Kasumi-1 (cell line): ENCODE measurements at regions not wholly inside any gene's neighbourhood (a gene's known extent, or its start where the extent isn't known, plus 50 kb on each side); places are given as distances from the start of the nearest gene placed in this dataset.
A peak's percentile ranks its signal among the peaks of the same experiment; 100 is the strongest.

Experiments used
- DNase-seq, 2 experiments: peaks; one replicate each; lab custom pipeline; 2025; lab: John Stamatoyannopoulos, UW

- no peak for DNase-seq
Observed at GRCh38 chr4:108272561-108272960, 103.8 kb upstream of the LEF1 start.

GRCh38 chr4:108272046-108272445 lies 103.3 kb upstream of the LEF1 start:
- DNase-seq, result no peak

- DNase-seq, result no peak
Observed at GRCh38 chr4:108270466-108271450, 102.0 kb upstream of the LEF1 start.

GRCh38 chr4:108264693-108265092 lies 96.0 kb upstream of the LEF1 start:
- DNase-seq, result no peak

GRCh38 chr4:108263057-108263456 lies 94.3 kb upstream of the LEF1 start:
- no peak for DNase-seq

GRCh38 chr4:108261026-108261425 lies 92.3 kb upstream of the LEF1 start:
- DNase-seq, result no peak

- no peak for DNase-seq
Observed at GRCh38 chr4:108256538-108256937, 87.8 kb upstream of the LEF1 start.

- no peak for DNase-seq
Observed at GRCh38 chr4:108255203-108255747, 86.5 kb upstream of the LEF1 start.

- DNase-seq, result no peak
Observed at GRCh38 chr4:108249397-108249796, 80.7 kb upstream of the LEF1 start.

- DNase-seq, result no peak
Observed at GRCh38 chr4:108247387-108248049, 78.8 kb upstream of the LEF1 start.

GRCh38 chr4:108244606-108245005 lies 75.9 kb upstream of the LEF1 start:
- no peak for DNase-seq

- DNase-seq, result peak; percentile 44 to 52
Observed at GRCh38 chr4:108240366-108240765, 71.6 kb upstream of the LEF1 start.

GRCh38 chr4:108237693-108238092 lies 69.0 kb upstream of the LEF1 start:
- DNase-seq, result no peak

GRCh38 chr4:108236264-108236663 lies 67.5 kb upstream of the LEF1 start:
- DNase-seq, result no peak

GRCh38 chr4:108227923-108228322 lies 59.2 kb upstream of the LEF1 start:
- DNase-seq, result peak; percentile 76 to 85

GRCh38 chr4:108224611-108225053 lies 55.9 kb upstream of the LEF1 start:
- no peak for DNase-seq

- DNase-seq, result no peak
Observed at GRCh38 chr4:108223313-108223712, 54.6 kb upstream of the LEF1 start.

- DNase-seq, result no peak
Observed at GRCh38 chr4:108219998-108220397, 51.3 kb upstream of the LEF1 start.
